ENCODE measurements at regions not wholly inside any gene's neighbourhood (a gene's known extent, or its start where the extent isn't known, plus 50 kb on each side); places are given as distances from the start of the nearest gene placed in this dataset.

- no peak for DNase-seq
These were observed 94.5 kb upstream of the UPP2 start for GRCh38 chr2:158006961-158007719.

- DNase-seq, result no peak
These were observed 97.4 kb upstream of the UPP2 start for GRCh38 chr2:158004126-158004764.

DNA sequence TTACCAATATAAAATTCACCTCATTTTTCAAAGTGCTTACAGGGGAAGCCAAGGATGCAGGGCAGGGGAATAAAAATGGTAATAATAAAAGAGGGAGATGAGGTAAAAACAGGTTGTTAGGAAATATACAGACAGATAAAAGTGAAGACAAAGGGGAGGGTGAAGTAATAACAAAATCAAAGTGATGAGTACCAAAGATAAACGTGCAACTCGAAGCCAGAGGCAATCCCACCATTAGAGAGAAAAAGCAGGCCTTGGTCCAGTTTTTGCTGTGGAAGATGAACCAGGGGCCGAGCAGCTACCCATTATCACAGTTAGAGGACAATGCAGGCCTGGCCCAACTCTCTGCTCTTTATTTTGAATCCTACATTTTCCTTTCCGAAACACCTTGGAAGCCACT is 99.6 kb upstream of the UPP2 start:
- DNase-seq, result no peak

GRCh38 chr2:157996799-157997198 is 104.9 kb upstream of the UPP2 start:
- no peak for DNase-seq

DNA sequence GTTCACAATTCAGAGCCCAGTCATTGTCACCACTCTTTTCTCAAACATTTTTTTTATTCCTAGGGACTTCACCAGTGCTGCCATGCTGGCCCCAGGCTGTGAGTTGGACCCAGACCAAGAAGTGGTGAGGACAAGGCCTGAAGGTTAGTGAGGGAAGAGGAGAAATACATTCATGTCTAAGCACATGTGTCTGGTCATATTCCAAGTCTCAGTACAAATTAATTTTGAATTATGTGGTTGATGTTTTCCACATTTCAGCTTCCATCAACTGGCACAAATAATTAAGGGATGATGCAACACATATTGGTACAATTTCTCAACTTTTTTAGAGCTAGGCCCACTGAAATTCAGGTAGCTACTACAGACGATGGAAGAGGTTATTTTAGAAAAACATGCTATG is 106.6 kb upstream of the UPP2 start:
- no peak for DNase-seq

DNA sequence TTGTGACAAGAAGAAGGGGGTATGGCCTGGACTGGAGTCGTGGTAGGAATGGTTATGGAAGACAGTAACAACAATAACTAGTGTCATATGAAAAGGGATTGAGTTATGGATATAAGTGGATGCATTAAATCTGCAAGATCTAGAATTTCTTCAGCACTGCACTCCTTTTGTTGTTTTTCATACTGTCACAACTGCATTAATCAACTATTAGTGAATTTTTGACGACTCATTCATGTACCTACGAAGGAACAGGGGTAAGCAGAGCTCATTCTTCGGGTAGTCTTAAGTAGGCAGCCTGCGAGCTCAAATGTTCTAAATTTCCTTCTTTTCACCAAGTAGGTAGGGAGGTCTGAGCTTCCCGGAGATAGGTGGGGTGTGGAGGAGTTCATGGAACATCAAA is 109.7 kb upstream of the UPP2 start:
- DNase-seq, result no peak

DNA sequence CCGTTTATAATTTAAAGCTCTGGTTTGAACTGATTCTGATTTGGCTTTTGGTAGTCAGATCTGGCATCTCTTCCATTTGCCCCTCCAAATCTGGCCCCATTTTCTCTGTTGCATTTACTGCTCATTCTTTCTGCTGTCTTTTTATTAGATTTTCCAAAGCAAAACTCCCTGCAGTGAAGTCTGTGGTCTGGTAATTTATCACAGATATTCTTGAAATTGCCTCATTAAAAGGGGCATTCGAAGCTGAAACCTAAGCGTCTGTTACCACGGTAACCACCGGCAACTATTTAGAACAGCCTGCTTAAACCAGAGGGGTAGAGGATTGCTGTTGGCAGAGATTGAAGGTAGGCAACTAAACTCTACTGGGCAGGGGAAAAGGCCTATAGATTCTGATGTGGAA is 111.5 kb upstream of the UPP2 start:
- peak; percentile 28 for DNase-seq

DNA sequence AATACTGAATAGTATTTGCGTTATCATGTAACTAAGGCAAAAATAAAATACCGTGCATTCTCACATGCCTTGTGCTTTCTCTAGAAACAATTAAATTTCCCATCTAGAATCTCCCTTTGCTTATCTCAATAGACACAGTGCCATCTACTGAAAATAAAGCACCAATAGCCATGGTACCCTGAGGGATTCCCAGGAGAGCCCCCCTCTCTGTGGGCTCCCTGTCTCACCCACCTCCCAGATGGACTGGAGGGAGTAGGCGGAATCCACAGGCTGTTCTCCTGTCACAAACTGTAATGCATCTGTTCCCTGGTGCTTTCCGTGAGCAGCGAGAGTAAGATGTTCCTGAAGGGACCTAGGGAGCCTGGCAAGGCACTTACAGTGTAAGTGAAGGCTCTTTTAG is 112.4 kb upstream of the UPP2 start:
- peak; percentile 91 for DNase-seq

DNA sequence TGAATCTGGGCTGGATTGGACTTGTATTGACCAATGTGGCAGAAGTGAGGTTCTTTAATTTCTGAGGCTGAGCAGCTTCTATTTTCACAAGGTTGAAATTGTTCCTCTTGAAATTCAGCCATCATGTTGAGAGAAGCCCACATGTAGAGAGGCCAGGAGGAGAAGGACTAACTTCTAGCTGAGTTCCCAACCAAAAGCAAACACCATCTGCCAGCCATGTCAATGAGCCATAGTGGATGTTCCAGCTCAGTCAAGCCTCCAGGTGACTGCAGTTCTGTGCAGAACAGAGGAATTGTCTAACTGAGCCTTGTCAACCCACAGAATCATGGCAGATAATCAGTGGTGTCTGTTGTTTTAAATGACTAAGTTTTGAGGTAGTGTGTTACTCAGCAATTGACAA is 110.6 kb upstream of the ACVR1 start:
- peak; percentile 37 for DNase-seq

DNA sequence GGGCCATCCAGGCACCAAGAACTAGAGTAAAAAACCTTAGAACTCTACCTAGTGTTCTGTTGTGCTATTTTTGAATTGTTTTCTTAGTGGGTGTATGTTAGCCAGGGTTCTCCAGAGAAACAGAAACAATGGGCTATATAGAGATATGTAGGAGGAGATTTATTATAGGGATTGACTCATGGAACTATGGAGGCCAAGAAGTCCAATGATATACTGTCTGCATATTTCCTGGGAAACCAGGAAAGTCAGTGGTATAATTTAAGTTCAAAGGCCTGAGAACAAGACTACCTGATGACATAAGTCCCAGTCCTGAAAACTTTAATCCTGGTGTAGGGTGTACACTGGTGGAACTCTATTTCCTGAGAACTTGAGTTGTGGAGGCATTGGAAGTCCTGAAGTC is 108.7 kb upstream of the ACVR1 start:
- no peak for DNase-seq

- DNase-seq, result no peak
These were observed 103.9 kb upstream of the ACVR1 start for GRCh38 chr2:157980020-157980419.

DNA sequence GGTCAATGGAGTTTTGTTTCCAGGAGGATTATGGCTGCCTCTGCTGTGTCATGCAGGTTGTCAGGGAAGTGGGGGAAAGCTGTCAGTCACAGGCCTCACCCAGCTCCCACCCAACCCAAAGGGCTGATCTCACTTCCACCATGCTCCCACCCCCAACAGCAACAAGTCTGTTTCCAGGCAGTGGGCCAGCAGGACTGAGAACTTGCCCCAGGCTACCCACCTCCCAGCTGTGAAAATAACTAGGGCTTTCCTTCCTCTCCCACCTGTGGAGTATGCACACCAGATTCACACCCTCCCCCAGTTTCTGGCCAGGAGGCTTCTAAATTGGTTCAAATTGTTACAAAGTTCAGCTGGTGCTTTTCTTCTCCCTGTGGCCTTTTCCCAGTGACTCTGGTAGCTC is 95.6 kb upstream of the ACVR1 start:
- DNase-seq, result peak; percentile 68

- no peak for DNase-seq
These were observed 91.7 kb upstream of the ACVR1 start for GRCh38 chr2:157967856-157968255.

DNA sequence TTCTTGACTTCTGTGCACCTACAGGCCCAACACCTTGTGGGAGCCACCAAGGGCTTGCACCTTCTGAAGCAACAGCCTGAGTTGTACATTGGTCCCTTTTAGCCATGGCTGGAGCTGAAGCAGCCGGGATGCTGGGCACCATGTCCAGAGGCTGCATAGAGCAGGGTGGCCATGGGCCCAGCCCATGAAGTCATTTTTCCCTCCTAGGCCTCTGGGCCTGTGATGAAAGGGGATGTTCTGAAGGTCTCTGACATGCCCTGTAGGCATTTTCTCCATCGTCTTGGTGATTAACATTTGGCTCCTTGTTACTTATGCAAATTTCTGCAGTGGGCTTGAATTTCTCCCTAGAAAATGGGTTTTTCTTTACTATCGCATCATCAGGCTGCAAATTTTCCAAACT is 83.1 kb upstream of the ACVR1 start:
- no peak for DNase-seq

DNA sequence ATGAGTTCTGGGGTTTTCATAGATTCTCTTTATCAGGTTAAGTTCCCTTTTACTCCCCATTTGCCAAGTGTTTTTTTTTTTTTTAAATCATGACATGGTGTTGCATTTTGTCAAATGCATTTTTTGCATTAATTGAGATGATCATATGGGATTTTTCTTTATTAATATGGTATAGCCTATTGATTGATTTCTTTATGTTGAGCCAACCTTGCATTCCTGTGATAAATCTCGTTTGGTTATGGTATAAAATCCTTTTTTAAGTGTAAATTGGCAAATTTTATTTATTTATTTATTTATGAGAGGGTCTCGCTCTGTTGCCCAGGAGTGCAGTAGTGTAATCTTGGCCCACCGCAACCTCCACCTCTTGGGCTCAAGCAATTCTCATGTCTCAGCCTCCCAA is 81.5 kb upstream of the ACVR1 start:
- DNase-seq, result no peak

DNA sequence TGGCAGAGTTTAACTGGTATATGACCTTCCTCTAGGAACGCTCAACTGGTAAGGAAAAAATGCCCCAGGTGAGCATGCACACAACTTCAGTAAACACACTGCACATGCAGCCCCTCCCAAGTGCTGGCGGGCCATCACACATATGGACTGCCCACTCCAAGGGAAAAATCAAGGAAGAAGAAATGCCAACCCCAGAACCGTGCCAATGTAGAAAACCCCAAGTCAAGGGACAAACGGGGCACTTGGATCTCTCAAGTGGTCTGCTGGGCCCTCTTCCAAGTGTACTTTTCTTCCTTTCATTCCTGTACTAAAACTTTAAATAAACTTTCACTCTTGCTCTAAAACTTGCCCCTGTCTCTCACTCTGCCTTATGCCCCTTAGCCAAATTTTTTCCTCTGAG is 76.4 kb upstream of the ACVR1 start:
- no peak for DNase-seq

DNA sequence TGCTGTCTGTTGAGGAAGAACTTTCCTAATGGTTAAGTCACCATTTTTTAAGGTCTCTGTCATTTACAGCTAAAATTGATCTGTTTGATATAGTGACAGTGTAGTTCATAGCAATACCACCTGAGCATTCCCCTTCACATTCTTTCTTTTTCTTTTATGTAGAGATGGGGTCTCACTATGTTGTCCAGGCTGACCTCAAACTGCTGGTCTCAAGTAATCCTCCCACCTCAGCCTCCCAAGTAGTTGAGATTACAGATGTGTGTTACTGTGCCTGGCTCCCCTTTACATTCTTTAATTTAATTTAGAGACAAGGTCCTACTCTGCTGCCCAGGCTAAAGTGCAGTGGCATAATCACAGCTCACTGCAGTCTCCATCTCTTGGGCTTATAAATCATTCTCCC is 72.7 kb upstream of the ACVR1 start:
- DNase-seq, result no peak

- DNase-seq, result no peak
These were observed 70.9 kb upstream of the ACVR1 start for GRCh38 chr2:157946919-157947557.

GRCh38 chr2:157940024-157940423 is 63.9 kb upstream of the ACVR1 start:
- DNase-seq, result no peak

GRCh38 chr2:157938556-157938955 is 62.4 kb upstream of the ACVR1 start:
- DNase-seq, result no peak

DNA sequence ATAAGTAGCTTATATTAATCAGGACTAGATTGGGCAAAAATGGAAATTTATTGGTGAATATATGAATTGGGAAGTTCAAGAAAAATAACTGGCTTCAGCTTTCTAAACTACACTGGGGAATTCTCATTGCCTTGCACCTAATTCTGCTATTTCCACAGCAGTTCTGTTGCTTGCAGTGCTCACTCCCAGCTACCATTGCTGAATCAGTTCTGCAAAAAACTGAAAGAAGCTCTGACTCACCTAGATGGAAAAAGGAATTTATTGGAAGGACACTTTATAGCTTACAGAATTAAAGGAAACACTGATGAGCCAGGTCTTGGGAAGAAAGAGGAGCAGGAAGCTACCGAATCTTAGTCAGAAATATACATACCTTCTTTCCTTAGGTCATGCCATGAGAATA is 60.3 kb upstream of the ACVR1 start:
- no peak for DNase-seq

DNA sequence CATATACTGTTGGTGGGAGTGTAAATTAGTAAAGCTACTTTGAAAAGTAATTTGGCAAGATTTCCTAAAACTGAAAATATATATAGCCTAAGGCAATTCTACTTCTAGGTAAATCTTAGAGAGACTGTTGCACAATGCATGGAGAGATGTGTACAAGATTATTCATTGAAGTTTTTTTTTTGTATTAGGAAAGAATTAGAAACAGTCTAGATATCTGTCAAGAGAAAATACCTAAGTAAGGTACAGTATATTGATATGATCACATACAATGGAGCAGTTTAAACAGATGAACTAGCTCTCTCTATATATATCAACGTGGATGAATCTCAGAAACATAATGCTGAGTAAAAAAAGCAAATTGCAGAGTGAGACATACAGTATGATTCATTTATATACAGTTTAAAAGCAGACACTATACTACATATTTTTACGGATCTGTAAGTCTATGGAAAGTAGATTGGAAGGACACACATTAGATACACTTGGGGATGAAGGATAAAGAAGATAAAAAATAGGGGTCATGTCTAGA is 59.3 kb upstream of the ACVR1 start:
- no peak for DNase-seq

GRCh38 chr2:157934684-157935377 is 58.7 kb upstream of the ACVR1 start:
- no peak for DNase-seq
